HepG2 (cell line): ENCODE measurements at regions not wholly inside any gene's neighbourhood (a gene's known extent, or its start where the extent isn't known, plus 50 kb on each side); places are given as distances from the start of the nearest gene placed in this dataset.
"Not testable (repeated sequence)": the region's sequence is repeated elsewhere in the genome, so short reads cannot be mapped to it uniquely, and the experiment has no call there.

Source experiments
- CEBPB ChIP-seq: IDR thresholded peaks from 2 replicates; pipeline ENCODE4 v1.6.1; 2011; ENCODE audit warnings: low read depth, low read length, improper control_type of control experiment, borderline replicate concordance
- FOSL2 ChIP-seq: sonication (generic); formaldehyde crosslinking; IDR thresholded peaks from 2 replicates; pipeline ENCODE4 v1.4.0; 2020; ENCODE audit warnings: missing genetic modification reagents
- GABPB1 ChIP-seq: IDR thresholded peaks from 2 replicates; pipeline ENCODE4 v1.6.1; 2016; ENCODE audit warnings: mild to moderate bottlenecking, missing genetic modification reagents, moderate library complexity, missing compliant biosample characterization
- KDM1A ChIP-seq: IDR thresholded peaks from 2 replicates; pipeline ENCODE4 v1.6.1; 2016; ENCODE audit warnings: missing compliant biosample characterization
- PCBP2 ChIP-seq: fragments of 200-400 bp; formaldehyde crosslinking; optimal IDR thresholded peaks from 2 replicates; pipeline ENCODE3; 2018; ENCODE audit warnings: low read length, low read depth; ENCODE audit not compliant: poor library complexity, severe bottlenecking
- POLR2AphosphoS5 ChIP-seq: IDR thresholded peaks from 2 replicates; pipeline ENCODE4 v1.6.1; 2012; ENCODE audit warnings: low read depth, low read length
- RAD21 ChIP-seq: fragments of 450-650 bp; formaldehyde crosslinking; IDR thresholded peaks from 2 replicates; pipeline ENCODE4 v1.5.0; 2020; ENCODE audit warnings: mild to moderate bottlenecking
- REST ChIP-seq, 2 experiments: IDR thresholded peaks; 2 replicates each; pipeline ENCODE4 v1.6.1; 2011 to 2012; ENCODE audit warnings: low read length in 2 of 2, borderline replicate concordance in 1 of 2, low read depth in 1 of 2, mild to moderate bottlenecking in 1 of 2, moderate library complexity in 1 of 2
- ZNF460 ChIP-seq: sonication (generic); formaldehyde crosslinking; IDR thresholded peaks from 2 replicates; pipeline ENCODE4 v1.5.1; 2020; ENCODE audit warnings: missing genetic modification reagents, mild to moderate bottlenecking, borderline replicate concordance
- ZNF629 ChIP-seq: sonication (generic); formaldehyde crosslinking; conservative IDR thresholded peaks from 2 replicates; pipeline ENCODE4 v1.5.0; 2020; ENCODE audit warnings: missing genetic modification reagents

GRCh38 chr11:96861722-96862121 is 471.9 kb downstream of the JRKL start:
- TF ChIP-seq ZNF629 (CRISPR knock-in tag); KDM1A (CRISPR knock-in tag); REST (IDR thresholded peaks at IDR 0.05; ENCODE audit: borderline replicate concordance in 1 of 2, low read depth in 1 of 2, low read length in 2 of 2); CEBPB; PCBP2; RAD21 (CRISPR knock-in tag); ZNF460 (CRISPR knock-in tag); FOSL2 (CRISPR knock-in tag); GABPB1 (CRISPR knock-in tag); POLR2AphosphoS5: not testable (repeated sequence)
